Stimulated activated CD8-positive, alpha-beta memory T cell treated with anti-CD3 and anti-CD28 coated beads, Interleukin-7, amount 100 ng/mL, for 1 hour (primary cell): ENCODE measurements at regions not wholly inside any gene's neighbourhood (a gene's known extent, or its start where the extent isn't known, plus 50 kb on each side); places are given as distances from the start of the nearest gene placed in this dataset.

Experiments used
- DNase-seq, 2 donors: peaks; one replicate each; pipeline ENCODE4 v3.0.0-alpha.2; 2020; ENCODE audit warnings: low read depth in 2 of 2

DNA sequence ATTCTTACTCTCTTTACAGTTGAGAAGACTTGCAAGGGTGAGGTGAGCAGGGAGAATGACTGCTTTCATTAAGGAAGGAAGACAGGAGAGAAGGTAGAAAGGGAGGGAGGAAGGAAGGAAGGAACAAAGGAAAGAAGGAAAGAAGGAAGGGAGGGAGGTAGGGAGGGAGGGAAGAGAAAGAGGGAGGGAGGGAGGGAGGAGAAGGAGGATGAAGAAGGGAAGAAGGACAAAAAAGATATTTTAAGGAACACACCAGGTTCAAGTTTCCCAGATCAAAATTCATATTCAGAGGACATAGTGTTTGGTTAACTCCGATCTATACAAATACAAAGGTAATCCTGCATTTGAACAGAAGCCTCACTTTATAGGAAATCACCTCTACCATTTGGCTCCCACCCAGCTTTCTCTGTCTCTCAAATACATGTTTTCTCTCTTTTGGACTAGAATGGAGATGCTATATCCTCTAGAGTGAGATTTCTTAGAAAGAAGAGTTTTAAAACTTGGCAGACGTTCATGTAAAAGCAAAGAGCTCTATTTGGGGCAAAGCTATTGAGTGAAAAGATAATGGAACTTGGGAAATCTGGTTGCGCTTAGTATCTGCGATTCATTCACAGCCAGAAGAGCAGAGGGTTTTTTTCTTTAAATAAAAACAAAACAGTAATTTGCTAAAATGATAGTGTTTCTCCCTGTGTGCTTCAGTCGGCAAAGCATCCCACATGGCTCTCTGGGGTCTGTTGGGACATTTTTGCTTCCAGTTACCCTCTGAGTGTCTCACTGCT lies 261.9 kb upstream of the LYZL1 start:
- no peak for DNase-seq

GRCh38 chr10:29028486-29028885 lies 260.4 kb upstream of the LYZL1 start:
- no peak for DNase-seq

GRCh38 chr10:29030900-29031299 lies 258.0 kb upstream of the LYZL1 start:
- no peak for DNase-seq

- DNase-seq: no peak
These were observed 256.7 kb upstream of the LYZL1 start for GRCh38 chr10:29032169-29032568.

DNA sequence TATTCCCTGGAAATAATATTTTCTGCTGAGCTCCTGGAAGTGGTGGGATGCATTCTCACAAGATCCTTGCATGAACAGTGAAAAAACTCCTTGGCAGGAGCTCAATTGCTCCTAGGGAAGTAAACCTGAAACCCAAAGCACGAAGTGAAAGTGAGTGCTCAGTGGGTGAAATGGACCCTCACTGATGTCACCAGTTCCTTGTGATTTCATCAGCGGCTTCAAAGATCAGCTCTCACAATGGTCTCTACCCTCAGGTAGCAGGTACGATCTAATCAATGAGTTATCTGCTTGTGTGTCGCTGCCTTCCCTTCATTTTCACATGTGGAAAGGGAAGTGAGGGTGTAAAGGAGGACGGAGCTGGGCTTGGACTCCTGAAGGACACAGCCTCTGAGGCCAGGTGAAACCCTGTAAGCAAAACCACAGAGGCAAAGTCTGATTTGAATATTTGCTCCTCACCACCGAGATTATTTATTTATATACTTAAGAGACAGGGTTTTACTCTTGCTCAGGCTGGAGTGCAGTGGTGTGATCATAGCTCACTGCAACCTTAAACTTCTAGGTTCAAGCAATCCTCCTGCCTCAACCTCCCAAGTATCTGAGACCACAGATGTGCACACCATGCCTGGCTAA lies 255.4 kb upstream of the LYZL1 start:
- no peak for DNase-seq

DNA sequence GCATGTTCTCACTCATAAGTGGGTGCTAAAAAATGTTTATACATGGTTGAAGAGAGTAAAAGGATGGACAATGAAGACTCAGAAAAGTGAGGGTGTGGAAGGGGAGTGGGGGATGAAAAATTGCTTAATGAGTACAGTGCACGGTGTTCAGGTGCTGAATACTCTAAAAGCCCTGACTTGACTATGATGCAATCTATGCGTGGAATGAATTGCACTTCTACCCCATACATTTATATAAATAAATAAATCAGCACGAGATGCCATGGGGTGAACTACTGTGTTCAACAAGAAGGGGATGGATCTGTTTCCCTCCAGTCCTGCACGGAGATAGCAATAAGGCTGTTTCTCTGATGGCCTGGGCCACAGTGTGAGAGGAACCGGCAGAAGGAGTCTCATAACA lies 254.3 kb upstream of the LYZL1 start:
- no peak for DNase-seq

- no peak for DNase-seq
These were observed 253.1 kb upstream of the LYZL1 start for GRCh38 chr10:29035721-29036120.

DNA sequence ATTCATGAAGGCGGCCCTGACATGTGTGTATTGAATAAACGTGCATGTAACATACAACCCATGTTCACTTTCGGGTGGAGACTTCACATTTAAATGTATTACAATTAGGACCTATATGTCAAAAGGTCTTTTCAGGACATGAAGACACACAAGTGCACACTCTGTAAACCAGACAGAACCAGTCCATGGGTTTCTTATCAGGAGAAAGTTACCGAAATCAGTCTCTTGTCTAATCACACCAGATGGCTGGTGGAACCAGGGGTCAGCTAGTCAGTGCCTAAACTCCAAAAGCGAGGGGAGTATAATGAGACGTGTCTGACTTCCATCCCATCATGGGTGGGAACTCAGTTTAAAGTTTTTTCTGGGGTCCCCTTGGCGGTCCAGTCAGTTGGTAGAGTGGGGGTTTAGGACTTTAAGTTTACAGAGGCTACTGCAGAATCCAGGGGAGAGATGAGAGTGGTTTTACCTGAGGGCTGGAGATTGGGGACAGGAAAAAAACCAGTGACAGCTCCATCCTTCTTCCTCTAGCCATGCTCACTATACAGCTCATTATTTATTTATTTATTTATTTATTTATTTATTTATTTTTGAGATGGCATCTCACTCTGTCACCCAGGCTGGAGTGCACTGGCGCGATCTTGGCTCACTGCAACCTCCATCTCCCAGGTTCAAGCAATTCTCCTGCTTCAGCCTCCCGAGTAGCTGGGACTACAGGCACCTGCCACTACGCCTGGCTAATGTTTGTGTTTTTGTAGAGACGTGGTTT lies 251.3 kb upstream of the LYZL1 start:
- DNase-seq: no peak

DNA sequence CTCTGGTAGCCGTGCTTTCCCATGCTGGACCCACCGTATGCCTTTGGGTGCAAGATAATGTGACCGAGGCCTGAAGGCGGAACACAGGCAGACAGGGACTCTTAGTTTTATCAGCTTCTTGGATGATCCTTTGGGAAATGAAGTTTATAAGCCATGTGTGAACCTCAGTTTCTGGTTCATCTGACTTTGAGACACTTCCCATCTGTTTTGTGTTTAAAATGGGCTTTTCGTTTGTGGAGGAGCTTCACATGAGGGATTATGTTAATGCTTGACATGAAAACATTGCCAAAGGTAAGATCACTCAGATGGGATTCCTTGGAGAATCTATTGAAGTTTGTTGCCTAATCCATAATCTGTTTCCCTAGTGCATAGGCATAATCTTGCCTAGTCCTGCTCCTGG lies 249.8 kb upstream of the LYZL1 start:
- DNase-seq: no peak

- no peak for DNase-seq
These were observed 249.1 kb upstream of the LYZL1 start for GRCh38 chr10:29039677-29040189.

DNA sequence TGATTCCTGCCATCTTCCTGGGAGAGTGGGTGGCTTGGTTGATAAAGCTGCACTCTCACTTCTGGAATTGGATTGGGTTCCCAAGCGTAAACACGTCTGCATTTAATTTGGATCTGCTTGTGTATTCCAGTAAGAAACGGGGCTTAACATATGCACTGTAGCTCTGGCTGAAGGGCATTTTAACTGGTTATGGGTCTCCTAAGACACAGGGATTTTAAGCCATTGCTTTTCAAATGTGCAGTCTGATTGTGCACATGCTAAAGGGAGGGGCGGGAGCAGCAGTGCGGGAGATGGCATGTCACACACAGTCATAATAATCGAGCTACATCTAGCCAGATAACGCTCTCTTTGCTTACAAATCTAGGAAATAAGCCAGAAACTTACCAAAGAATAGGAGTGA lies 247.3 kb upstream of the LYZL1 start:
- no peak for DNase-seq

DNA sequence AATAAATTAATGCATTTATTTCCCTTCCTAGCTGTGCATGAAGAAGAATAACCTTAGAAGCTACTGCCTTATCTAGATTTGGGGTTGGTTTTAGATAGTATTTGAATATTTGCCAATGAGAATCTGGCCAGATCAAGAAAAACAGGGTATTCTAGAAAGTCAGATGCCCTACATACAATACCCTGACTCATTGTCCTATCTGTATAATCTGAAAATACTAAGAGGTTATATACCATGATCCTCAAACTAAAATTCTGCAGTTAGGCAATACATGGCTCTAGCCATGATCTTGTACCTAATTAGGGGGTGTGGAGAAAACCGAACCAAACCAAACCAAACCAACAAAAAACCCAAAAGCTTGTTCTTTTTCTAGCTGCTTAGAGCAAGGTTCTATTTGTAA lies 240.4 kb upstream of the LYZL1 start:
- DNase-seq: no peak

DNA sequence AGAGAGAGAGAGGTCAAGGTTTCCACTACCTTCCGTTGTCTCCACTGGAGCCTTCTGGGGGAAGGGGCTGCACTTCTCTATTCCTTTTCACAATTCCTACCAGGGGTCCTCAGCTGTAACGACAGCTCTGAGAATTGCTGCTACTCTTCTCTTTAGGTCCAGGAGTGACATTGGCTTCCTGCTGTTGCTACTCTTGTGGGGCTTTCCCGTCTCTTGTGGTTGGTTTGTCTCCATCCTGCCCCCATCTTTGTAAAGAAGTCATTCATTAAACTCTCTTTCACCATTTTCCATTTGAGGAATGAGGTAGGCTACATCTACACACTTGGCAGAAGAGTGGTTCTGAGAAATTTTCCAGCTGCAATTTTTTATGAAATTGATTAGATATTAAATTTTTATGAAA lies 238.8 kb upstream of the LYZL1 start:
- no peak for DNase-seq

DNA sequence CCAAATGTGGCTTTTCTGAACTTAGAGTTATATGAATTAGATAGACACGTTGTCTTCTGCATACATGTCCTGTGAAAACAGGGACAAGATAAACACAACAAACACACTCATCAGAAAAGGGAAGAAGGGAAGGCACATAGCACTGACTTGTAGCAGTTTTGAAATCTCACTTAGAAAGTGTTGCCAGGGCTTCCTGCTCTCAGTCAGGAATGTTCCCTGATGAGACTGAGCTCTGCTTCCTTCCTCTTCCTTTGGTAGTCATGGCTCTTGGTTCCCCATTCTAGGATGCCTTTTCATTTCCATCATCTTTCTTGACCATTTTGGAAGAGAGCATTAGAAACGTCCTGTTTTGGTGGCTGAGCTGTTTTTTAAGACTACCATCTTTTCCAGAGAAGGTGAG lies 233.8 kb upstream of the LYZL1 start:
- no peak for DNase-seq

DNA sequence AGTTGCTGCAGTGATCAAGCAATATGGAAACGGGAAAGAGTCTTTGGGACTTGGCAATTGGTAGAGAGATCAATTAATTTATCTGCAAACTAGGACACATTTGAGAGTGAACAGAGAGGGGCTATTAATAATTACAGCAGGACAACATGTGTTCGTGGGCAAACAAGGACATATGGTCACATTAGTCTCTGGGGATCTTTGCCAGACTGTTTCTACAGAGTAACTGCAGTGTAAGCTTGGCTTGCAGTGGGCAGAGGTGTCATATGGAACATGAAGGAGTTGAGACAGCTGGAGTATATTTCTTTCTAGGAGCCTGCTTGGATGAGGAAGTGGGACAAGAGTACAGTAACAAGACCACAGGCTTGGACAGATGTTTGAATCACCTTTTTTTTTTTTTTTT lies 232.1 kb upstream of the LYZL1 start:
- no peak for DNase-seq

- DNase-seq: no peak
These were observed 231.0 kb upstream of the LYZL1 start for GRCh38 chr10:29057822-29058331.

- DNase-seq: no peak
These were observed 224.8 kb upstream of the LYZL1 start for GRCh38 chr10:29063806-29064644.

GRCh38 chr10:29064680-29065079 lies 224.2 kb upstream of the LYZL1 start:
- no peak for DNase-seq

DNA sequence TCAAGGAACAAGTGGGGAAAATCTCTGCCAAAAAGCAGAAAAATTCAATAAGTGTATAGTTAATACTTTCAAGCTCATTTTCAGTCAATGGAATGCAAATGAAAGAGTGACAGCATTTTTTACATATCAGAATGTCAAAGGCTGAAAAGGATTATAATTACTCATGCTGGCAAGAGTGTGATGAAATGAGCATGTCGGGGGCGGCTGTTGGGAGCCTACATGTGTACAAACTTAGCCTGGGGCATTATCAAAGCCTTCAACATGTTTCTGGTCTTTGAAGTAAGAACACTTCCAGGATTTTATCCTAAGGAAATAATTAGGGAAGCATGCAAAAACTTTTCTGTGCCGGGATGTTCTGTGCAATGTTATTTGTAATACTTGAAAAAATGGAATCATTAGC lies 221.7 kb upstream of the LYZL1 start:
- no peak for DNase-seq

DNA sequence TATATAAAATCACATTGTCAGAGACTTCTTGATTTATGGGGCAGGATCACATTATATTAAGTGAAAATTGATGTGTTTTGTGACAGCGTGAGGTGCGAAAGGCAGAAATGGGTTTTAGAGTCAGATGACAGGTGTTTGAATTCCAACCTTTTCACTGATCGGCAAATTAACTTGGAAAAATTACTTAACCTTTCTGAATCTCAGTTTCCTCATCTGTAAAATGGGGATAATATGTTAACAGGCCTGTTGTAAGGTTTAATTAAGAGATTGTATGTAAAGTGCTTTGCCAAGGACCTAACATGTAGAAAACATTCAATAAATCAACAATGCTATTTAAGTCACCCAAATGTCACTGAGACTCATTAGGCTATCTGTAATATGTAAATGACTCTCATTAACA lies 221.2 kb upstream of the LYZL1 start:
- DNase-seq: no peak

GRCh38 chr10:29068302-29068701 lies 220.6 kb upstream of the LYZL1 start:
- no peak for DNase-seq

GRCh38 chr10:29068966-29069365 lies 219.9 kb upstream of the LYZL1 start:
- DNase-seq: no peak
